Esophagus squamous epithelium (tissue), 4 donors: ENCODE measurements at regions not wholly inside any gene's neighbourhood (a gene's known extent, or its start where the extent isn't known, plus 50 kb on each side); places are given as distances from the start of the nearest gene placed in this dataset.

Experiments used
- POLR2A ChIP-seq, 4 donors: fragments of 450-650 bp; IDR thresholded peaks; one replicate each; pipeline ENCODE4 v1.6.1; 2017; ENCODE audit warnings: antibody characterized with exemption in 4 of 4, mild to moderate bottlenecking in 4 of 4, moderate library complexity in 3 of 4
- TF ChIP-seq, protein P1 (sequence below), 6 experiments: fragments of 450-650 bp in 4 of 6; fragments of 200-600 bp in 2 of 6; sonication (generic) in 2 of 6; IDR thresholded peaks; one replicate each; pipeline ENCODE4 v1.5.1; 2016 to 2019; ENCODE audit warnings: antibody characterized with exemption in 6 of 6, mild to moderate bottlenecking in 4 of 6, moderate library complexity in 4 of 6

DNA sequence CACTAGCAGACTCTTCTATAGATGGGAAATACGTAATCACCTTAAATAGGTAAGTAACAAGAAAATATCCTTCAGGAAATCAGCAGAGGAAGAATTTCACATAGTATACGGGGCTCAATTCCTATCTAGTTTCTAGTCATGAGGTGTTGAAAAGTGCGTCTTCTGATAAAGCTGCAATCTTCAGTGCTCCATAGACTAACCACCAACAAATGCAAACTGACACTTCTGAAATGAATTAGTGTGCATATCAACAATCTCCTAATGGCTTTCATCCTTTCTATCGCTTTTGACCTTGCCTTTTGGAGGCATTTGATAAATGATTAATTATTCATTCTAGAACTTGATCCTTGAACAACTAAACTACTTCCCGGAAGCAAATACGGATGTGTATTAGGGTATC lies 2306.6 kb upstream of the AGA start:
- TF ChIP-seq, protein P1, sequence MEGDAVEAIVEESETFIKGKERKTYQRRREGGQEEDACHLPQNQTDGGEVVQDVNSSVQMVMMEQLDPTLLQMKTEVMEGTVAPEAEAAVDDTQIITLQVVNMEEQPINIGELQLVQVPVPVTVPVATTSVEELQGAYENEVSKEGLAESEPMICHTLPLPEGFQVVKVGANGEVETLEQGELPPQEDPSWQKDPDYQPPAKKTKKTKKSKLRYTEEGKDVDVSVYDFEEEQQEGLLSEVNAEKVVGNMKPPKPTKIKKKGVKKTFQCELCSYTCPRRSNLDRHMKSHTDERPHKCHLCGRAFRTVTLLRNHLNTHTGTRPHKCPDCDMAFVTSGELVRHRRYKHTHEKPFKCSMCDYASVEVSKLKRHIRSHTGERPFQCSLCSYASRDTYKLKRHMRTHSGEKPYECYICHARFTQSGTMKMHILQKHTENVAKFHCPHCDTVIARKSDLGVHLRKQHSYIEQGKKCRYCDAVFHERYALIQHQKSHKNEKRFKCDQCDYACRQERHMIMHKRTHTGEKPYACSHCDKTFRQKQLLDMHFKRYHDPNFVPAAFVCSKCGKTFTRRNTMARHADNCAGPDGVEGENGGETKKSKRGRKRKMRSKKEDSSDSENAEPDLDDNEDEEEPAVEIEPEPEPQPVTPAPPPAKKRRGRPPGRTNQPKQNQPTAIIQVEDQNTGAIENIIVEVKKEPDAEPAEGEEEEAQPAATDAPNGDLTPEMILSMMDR (IDR thresholded peaks at IDR 0.05): no peak
- TF ChIP-seq POLR2A (IDR thresholded peaks at IDR 0.05): no peak
